H1 (cell line): ENCODE measurements at regions not wholly inside any gene's neighbourhood (a gene's known extent, or its start where the extent isn't known, plus 50 kb on each side); places are given as distances from the start of the nearest gene placed in this dataset. TPM values are rescaled to one million over a fixed set of nuclear protein-coding genes. Genes with fewer than 3 reads are reported as not detected.

ENCODE experiments used
- small RNA-seq: library from polyadenylated mRNA; stranded (forward); fragments of <200 nt; extraction: miRNeasy Mini kit (QIAGEN cat#:217004); gene quantifications from one replicate; pipeline ENCODE3, GENCODE V24; 2013; ENCODE audit not compliant: insufficient read depth

Small RNA genes in the stretch of these regions (small RNA-seq; reads per million reads assigned to genes)
- gene RF01518: not detected
- not detected for gene RNU1-95P
